ENCODE measurements at regions not wholly inside any gene's neighbourhood (a gene's known extent, or its start where the extent isn't known, plus 50 kb on each side); places are given as distances from the start of the nearest gene placed in this dataset.

- TF ChIP-seq EZH2phosphoT487 (IDR thresholded peaks at IDR 0.05; ENCODE audit: borderline replicate concordance, low read length) (no peak), CTCF (conservative IDR thresholded peaks at IDR 0.05; ENCODE audit: low read depth, low read length) (no peak), EZH2 (IDR thresholded peaks at IDR 0.05; ENCODE audit: low read length, unreplicated experiment) (no peak)
These were observed 344.8 kb downstream of the SIPA1L2 start for GRCh38 chr1:232285138-232285537.

All from PC-3 (cell line).